Inflammatory macrophage (primary cell): ENCODE measurements at regions not wholly inside any gene's neighbourhood (a gene's known extent, or its start where the extent isn't known, plus 50 kb on each side); places are given as distances from the start of the nearest gene placed in this dataset.
A peak's percentile ranks its signal among the peaks of the same experiment; 100 is the strongest.

ENCODE experiments used
- DNase-seq, 2 donors: peaks; one replicate each; pipeline ENCODE4 v3.0.0-alpha.2; 2020 to 2022

DNA sequence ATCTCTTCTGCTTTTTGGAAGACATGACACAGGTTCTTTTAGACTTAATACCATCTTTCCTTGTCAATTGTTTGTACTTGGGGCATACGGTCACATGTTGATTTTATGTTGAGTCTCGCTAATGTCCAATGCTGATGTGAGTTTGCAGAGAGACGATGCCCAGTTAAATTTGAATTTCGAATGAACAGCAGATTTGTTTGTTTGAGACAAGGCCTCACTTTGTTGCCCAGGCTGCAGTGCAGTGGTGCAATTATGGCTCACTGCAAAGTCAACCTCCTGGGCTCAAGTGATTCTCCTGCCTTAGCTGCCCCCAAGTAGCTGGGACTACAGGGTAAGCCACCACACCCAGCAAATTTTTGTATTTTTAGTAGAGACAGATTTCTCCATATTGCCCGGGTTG lies 473.5 kb downstream of the RIT2 start:
- no peak for DNase-seq

DNA sequence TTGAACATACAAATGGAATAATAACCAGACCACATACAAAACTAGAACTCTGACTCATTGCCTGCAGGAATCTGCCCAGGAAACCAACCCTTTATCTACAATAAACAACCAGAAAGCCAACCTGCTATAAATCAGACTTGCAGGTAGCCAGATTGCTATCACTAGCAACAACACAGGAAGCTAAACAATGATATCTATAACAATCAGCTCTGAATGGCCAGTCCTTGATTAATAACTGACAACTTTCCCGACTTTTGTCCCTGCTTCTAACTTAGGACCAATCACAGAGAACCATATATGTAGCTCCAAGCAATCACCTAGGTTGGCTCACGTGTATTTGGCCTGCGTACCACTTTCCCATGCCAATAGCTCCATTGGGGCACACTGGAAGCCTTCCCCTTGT lies 470.8 kb downstream of the RIT2 start:
- no peak for DNase-seq

DNA sequence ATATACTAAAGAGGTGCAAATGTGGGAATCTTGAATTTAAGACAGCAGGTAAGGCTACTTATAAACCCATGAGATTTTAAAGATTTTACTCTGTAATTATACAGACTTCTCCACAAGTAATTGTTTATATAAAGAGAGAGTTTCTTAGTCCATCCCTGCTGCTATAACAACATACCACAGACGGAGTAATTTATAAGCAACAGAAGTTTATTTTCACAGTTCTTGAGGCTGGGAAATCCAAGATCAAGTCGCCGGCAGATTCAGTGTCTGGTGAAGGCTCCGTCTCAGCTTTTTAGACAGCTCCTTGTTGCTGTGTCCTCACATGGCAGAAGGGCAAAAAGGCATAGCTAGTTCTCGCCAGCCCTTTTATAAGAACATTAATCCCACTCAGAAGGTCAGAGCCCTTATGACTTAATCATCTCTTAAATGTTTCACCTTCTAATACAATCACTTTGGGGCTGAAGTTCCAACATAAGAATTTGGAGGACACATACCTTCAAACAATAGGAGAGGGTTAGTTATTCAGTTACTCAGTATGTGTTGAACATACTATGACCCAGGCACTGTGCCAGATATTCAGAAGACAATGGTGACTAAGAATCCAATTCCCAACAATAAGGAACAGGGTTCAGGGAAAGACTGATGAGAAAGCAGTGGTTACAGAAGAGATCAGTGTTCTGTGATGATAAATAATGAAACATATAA lies 466.0 kb downstream of the RIT2 start:
- DNase-seq = no peak

DNA sequence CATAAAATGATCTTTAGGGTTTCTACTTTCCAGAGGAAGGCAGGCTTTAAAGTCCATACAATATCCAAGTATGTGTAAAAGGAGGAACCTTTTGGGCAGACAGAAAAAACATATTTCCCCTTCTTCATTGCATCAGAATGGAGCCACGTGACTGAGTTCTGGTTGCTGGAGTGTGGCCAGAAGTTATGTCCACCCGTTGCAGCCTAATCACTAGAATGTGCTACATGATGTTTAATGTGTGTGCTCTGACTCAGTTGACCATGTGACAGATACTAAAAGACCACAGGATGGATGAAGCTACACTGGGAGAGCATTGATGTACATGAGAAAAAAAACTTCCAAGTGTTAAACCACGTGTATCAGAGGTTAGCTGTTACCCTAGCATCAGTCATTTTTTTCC lies 460.9 kb downstream of the RIT2 start:
- DNase-seq = peak; percentile 35 to 47

DNA sequence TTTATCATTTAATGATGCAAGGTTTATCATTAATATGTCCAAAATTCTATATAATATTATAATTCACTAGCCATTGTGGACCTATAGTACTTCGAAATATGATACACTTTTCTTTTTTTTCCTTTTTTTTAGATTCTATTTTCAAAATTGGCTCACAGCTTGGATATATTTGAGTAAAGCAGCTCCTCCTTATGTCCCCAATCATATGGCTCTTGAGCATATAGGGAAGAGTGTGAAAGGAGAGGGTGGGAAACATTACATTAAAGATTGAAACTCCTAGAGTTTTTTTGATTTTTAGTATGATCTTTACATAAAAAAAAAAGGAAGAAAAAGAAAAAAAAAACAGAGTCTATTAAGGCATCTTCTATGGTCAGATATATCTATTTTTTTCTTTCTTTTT lies 457.9 kb downstream of the RIT2 start:
- DNase-seq = no peak

DNA sequence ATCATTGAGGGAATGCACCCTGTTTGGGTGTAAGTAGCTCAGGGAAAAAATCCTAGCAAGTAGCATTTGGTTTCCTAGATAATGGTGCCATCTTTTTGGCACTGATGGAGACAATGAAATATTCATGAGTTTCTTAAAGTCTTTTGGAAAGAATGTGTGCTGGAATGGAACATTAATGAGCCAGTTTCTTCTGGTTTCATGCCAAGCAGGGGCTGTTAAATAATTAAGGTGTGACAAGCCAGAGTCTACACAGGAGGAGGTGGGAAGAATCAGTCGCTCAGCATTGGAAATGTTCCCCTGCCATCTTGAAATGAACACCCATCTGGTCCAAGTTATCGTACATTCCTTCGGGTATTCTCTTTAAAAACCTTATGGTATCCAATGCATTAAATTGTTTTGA lies 457.3 kb downstream of the RIT2 start:
- no peak for DNase-seq

DNA sequence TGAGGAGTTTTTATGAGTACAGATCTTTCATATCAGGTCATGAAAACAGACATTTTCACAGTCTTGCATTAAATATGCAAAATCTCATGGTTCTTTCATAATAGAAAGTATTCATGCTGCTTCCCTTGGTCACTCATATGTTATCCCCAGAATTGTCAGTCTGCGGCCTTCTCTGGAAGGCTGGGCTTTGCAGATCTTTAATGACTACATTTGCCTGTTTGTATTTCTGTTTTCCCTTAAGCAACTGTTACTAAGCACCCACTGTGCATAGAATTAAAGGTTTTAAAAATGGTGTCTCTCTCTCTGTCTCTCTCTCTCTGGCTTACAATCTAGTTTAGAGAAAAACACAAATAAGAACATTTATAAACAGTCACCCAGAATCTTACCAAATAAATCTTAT lies 456.3 kb downstream of the RIT2 start:
- no peak for DNase-seq

DNA sequence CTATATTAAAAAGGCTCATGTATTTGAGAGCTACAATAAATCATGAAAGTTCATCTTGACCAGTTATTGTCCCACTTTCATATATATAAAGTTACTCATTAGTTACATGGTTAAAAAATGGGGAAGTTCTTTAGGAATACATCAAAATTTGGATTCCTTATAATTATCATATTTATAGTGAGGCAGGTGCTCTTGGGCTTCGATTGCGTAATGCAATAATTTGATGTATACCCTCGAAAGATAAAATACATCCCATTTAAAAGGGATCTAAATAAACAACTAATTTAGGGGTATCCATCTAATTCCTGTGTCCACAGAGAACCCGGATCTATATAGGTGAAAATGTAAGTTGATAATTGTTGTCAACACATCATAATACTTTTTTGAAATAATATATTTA lies 444.6 kb downstream of the RIT2 start:
- DNase-seq = no peak

DNA sequence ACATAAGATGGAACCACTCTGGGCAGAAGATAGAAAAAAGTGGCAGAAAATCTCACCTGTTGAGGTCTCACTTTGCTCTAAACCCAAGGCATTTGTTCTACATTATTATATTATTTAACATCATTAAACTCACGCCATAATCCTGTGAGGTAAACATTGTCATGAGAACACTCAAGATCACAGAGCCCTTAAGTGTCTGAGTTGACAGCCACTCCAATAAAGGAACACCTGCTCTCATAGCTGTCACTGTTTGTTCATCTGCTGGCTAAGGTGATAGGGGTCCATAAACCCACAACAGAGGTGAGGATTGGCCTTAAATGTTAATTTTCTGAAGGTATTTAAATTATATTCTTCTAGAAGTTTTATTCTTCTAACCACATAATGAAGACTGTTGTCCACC lies 439.7 kb downstream of the RIT2 start:
- no peak for DNase-seq

DNA sequence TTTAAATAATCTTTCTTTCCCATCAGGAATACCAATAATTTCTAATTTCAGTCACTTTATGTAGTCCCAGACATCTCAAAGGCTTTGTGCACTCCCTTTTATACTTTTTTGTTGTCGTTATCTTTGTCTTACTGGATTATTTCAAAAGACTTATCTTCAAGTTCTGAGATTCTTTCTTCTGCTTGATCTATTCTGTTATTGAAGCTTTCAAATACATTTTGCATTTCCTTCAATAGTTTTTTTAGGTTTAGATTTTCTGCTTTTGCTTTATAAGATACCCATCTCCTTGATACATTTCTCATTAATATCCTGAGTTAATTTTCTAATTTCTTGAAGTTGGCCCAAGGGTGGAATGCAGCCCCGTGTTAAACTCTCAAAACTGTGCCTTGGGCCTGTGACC lies 432.4 kb downstream of the RIT2 start:
- no peak for DNase-seq

DNA sequence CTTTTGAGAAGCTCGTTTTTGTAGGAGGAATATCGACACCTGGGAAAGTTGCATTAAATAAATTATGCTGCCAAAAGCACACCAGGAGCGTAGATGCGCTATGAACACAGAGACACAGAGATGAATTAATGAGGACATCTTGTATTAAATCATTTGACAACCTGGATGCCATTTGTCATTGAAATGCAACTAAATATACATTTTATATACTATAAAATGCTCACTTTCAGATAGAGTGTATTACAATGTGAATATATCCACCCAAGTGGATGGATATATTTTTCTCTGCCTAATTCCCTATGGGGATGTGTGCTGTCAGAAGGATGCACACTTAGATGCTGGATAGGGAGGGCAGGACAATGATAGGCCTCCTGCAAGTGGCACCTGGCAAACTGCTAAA lies 426.2 kb downstream of the RIT2 start:
- DNase-seq = no peak
